ENCODE measurements at regions not wholly inside any gene's neighbourhood (a gene's known extent, or its start where the extent isn't known, plus 50 kb on each side); places are given as distances from the start of the nearest gene placed in this dataset.
"Not testable (repeated sequence)": the region's sequence is repeated elsewhere in the genome, so short reads cannot be mapped to it uniquely, and the experiment has no call there.

DNA sequence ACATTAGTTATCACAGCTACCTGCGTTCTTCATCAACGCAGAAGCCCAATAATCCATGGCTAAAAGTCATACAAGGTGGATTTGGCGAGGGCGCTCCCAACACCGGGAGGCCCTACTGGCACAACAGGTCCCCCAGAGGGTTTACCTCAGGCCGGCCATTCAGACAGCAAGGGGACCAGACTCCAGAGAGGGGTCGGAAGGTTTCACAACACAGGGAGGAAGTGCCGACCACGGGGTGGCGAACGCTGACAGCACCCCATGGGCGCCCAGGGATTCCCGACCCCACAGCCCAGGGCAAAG, 1515.9 kb upstream of the DEFB115 start:
- Mint-ChIP-seq H3K4me1 (ENCODE audit: unreplicated experiment) (no peaks in the 10 kb centered on the region), H3K4me3 (no peak overlapping the region), H3K27me3 (no peaks in the 10 kb centered on the region), H3K27ac (no peak overlapping the region), H3K36me3 (no peaks in the 10 kb centered on the region), H3K9me3 (peaks cover 5% of the 10 kb centered on the region)
- TF ChIP-seq, protein P1, sequence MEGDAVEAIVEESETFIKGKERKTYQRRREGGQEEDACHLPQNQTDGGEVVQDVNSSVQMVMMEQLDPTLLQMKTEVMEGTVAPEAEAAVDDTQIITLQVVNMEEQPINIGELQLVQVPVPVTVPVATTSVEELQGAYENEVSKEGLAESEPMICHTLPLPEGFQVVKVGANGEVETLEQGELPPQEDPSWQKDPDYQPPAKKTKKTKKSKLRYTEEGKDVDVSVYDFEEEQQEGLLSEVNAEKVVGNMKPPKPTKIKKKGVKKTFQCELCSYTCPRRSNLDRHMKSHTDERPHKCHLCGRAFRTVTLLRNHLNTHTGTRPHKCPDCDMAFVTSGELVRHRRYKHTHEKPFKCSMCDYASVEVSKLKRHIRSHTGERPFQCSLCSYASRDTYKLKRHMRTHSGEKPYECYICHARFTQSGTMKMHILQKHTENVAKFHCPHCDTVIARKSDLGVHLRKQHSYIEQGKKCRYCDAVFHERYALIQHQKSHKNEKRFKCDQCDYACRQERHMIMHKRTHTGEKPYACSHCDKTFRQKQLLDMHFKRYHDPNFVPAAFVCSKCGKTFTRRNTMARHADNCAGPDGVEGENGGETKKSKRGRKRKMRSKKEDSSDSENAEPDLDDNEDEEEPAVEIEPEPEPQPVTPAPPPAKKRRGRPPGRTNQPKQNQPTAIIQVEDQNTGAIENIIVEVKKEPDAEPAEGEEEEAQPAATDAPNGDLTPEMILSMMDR (conservative IDR thresholded peaks at IDR 0.05): no peak
- DNase-seq (ENCODE audit: extremely low spot score, unreplicated experiment): no peak

- Mint-ChIP-seq H3K27ac (no peak overlapping the region), H3K36me3 (no peaks in the 10 kb centered on the region), H3K4me1 (ENCODE audit: unreplicated experiment) (no peaks in the 10 kb centered on the region), H3K4me3 (no peak overlapping the region), H3K9me3 (peaks cover 5% of the 10 kb centered on the region), H3K27me3 (no peaks in the 10 kb centered on the region)
- TF ChIP-seq, protein P1 (conservative IDR thresholded peaks at IDR 0.05): no peak
- no peak for DNase-seq (ENCODE audit: extremely low spot score, unreplicated experiment)
Measured at GRCh38 chr20:29741894-29742698, 1515.4 kb upstream of the DEFB115 start.

GRCh38 chr20:29742699-29743100, 1514.8 kb upstream of the DEFB115 start:
- H3K9me3 Mint-ChIP-seq: peaks cover 5% of the 10 kb centered on the region
- H3K4me1 Mint-ChIP-seq (ENCODE audit: unreplicated experiment): no peaks in the 10 kb centered on the region
- no peak overlapping the region for H3K27ac Mint-ChIP-seq
- H3K36me3 Mint-ChIP-seq: no peaks in the 10 kb centered on the region
- no peak overlapping the region for H3K4me3 Mint-ChIP-seq
- TF ChIP-seq, protein P1 (conservative IDR thresholded peaks at IDR 0.05): no peak
- H3K27me3 Mint-ChIP-seq: no peaks in the 10 kb centered on the region
- DNase-seq (ENCODE audit: extremely low spot score, unreplicated experiment): no peak

DNA sequence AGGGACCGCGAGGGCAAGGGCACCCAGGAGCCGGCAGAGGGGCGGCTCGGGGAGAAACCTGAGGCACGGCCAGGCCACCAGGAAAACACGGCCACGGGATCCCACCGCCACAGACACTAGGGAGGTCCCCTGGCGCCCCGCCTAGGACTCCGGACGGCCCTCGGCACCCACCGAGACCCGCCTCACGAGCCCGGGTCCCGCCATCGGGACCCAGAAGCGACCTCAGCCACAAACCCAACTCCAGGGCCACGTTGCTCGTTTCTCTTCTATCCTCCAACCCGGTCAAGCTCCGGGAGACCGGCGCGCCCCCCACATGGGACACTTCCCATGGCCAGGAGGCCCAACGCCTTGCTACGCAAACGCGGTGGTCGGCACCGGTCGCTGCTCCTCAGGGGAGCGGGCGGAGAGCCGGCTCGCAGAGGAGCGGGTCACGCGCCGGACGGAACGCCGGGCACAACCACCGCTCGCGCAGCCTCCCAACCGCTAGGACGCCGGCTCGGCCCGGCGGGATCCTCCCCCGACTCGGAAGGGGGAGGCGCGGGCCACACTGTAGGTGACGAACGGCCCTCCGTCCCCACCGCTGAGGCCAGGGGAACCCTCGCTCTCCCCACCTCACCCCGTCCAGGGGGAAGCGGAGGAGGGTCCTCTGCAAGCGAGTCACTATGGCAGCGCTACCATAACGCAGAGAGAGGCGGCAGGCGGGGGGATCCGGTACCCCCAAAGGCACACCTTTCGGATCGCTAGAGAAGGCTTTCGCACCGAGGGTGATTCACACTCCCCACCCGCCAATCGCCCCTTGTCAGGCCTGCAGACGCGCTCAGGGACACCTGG, 1514.1 kb upstream of the DEFB115 start:
- H3K9me3 Mint-ChIP-seq: no peaks in the 10 kb centered on the region
- no peaks in the 10 kb centered on the region for H3K4me1 Mint-ChIP-seq (ENCODE audit: unreplicated experiment)
- TF ChIP-seq, protein P1 (conservative IDR thresholded peaks at IDR 0.05): no peak
- no peak overlapping the region for H3K4me3 Mint-ChIP-seq
- H3K27ac Mint-ChIP-seq: no peak overlapping the region
- H3K27me3 Mint-ChIP-seq: no peaks in the 10 kb centered on the region
- H3K36me3 Mint-ChIP-seq: no peaks in the 10 kb centered on the region
- DNase-seq (ENCODE audit: extremely low spot score, unreplicated experiment): no peak

GRCh38 chr20:29744071-29744470, 1513.4 kb upstream of the DEFB115 start:
- Mint-ChIP-seq H3K4me1 (ENCODE audit: unreplicated experiment) (no peaks in the 10 kb centered on the region), H3K27me3 (no peaks in the 10 kb centered on the region), H3K36me3 (no peaks in the 10 kb centered on the region), H3K9me3 (no peaks in the 10 kb centered on the region), H3K27ac (no peak overlapping the region), H3K4me3 (no peak overlapping the region)
- TF ChIP-seq, protein P1 (conservative IDR thresholded peaks at IDR 0.05): no peak
- DNase-seq (ENCODE audit: extremely low spot score, unreplicated experiment): no peak

- H3K27me3 Mint-ChIP-seq; H3K27ac Mint-ChIP-seq; H3K4me1 Mint-ChIP-seq (ENCODE audit: unreplicated experiment); H3K4me3 Mint-ChIP-seq; H3K9me3 Mint-ChIP-seq; H3K36me3 Mint-ChIP-seq; DNase-seq (ENCODE audit: extremely low spot score, unreplicated experiment): not testable (repeated sequence)
Measured at GRCh38 chr20:29745534-29746245, 1511.8 kb upstream of the DEFB115 start.
